Islet precursor cell (in vitro differentiated cells): ENCODE measurements at regions not wholly inside any gene's neighbourhood (a gene's known extent, or its start where the extent isn't known, plus 50 kb on each side); places are given as distances from the start of the nearest gene placed in this dataset.

Source experiments
- DNase-seq: peaks from one replicate; pipeline ENCODE4 v3.0.0-alpha.2; 2018

GRCh38 chr5:147037515-147038205, 159.1 kb upstream of the PPP2R2B start:
- DNase-seq = no peak

- DNase-seq = no peak
These were observed 162.3 kb upstream of the PPP2R2B start for GRCh38 chr5:147040856-147041255.

GRCh38 chr5:147044572-147045273, 166.2 kb upstream of the PPP2R2B start:
- no peak for DNase-seq

GRCh38 chr5:147045290-147045689, 166.7 kb upstream of the PPP2R2B start:
- DNase-seq = no peak

- no peak for DNase-seq
These were observed 167.7 kb upstream of the PPP2R2B start for GRCh38 chr5:147046281-147046680.

- no peak for DNase-seq
These were observed 168.3 kb upstream of the PPP2R2B start for GRCh38 chr5:147046894-147047293.

GRCh38 chr5:147049764-147050163, 171.2 kb upstream of the PPP2R2B start:
- no peak for DNase-seq

GRCh38 chr5:147050172-147050571, 171.6 kb upstream of the PPP2R2B start:
- no peak for DNase-seq

GRCh38 chr5:147051193-147051592, 172.6 kb upstream of the PPP2R2B start:
- DNase-seq = no peak

GRCh38 chr5:147052519-147052918, 174.0 kb upstream of the PPP2R2B start:
- no peak for DNase-seq

GRCh38 chr5:147055089-147055826, 176.7 kb upstream of the PPP2R2B start:
- no peak for DNase-seq

GRCh38 chr5:147055850-147056566, 177.5 kb upstream of the PPP2R2B start:
- DNase-seq = peak; percentile 61

- DNase-seq = no peak
These were observed 177.8 kb upstream of the STK32A start for GRCh38 chr5:147057051-147057450.

GRCh38 chr5:147061431-147061830, 173.4 kb upstream of the STK32A start:
- DNase-seq = no peak

- DNase-seq = no peak
These were observed 172.4 kb upstream of the STK32A start for GRCh38 chr5:147062427-147062826.

GRCh38 chr5:147063943-147064342, 170.9 kb upstream of the STK32A start:
- DNase-seq = no peak

- no peak for DNase-seq
These were observed 169.8 kb upstream of the STK32A start for GRCh38 chr5:147065071-147065470.

GRCh38 chr5:147068998-147069397, 165.8 kb upstream of the STK32A start:
- no peak for DNase-seq

GRCh38 chr5:147072622-147073021, 162.2 kb upstream of the STK32A start:
- no peak for DNase-seq

- DNase-seq = no peak
These were observed 161.7 kb upstream of the STK32A start for GRCh38 chr5:147073098-147073497.

- DNase-seq = no peak
These were observed 159.6 kb upstream of the STK32A start for GRCh38 chr5:147075187-147075586.

- DNase-seq = no peak
These were observed 154.4 kb upstream of the STK32A start for GRCh38 chr5:147080391-147080790.

GRCh38 chr5:147081311-147081764, 153.5 kb upstream of the STK32A start:
- DNase-seq = no peak
